CD14-positive monocyte (primary cell): ENCODE measurements at regions not wholly inside any gene's neighbourhood (a gene's known extent, or its start where the extent isn't known, plus 50 kb on each side); places are given as distances from the start of the nearest gene placed in this dataset.

Experiments
- DNase-seq, 3 donors: peaks; one replicate each; pipeline ENCODE4 v3.0.0-alpha.2; 2011 to 2022
- H2AFZ ChIP-seq: 2 replicates; pipeline ENCODE4 v1.6.0; 2012; ENCODE audit warnings: mild to moderate bottlenecking, low read depth, low read length, inconsistent platforms; ENCODE audit not compliant: insufficient read depth, poor library complexity, severe bottlenecking
- H3K27ac ChIP-seq, 2 donors: 1 replicate in 1 of 2; 2 replicates in 1 of 2; pipeline ENCODE4 v1.5.1; 2012 to 2013; ENCODE audit warnings: low read length in 2 of 2, control low read depth in 1 of 2, inconsistent platforms in 1 of 2, low read depth in 1 of 2, mild to moderate bottlenecking in 1 of 2
- H3K27me3 ChIP-seq, 2 donors: one replicate each; pipeline versions ENCODE4 v1.6.0 to v1.6.1; 2011 to 2013; ENCODE audit warnings: low read length in 2 of 2; ENCODE audit not compliant: control insufficient read depth in 2 of 2, insufficient read depth in 2 of 2
- H3K36me3 ChIP-seq, 2 donors: replicated peaks in 1 of 2; 1 replicate in 1 of 2; 2 replicates in 1 of 2; pipeline versions ENCODE4 v1.5.1 to v1.6.1; 2012 to 2013; ENCODE audit warnings: low read length in 2 of 2, control low read depth in 1 of 2, inconsistent platforms in 1 of 2, mild to moderate bottlenecking in 1 of 2; ENCODE audit not compliant: insufficient read depth in 2 of 2, control insufficient read depth in 1 of 2
- H3K4me1 ChIP-seq, 2 donors: 1 replicate in 1 of 2; 2 replicates in 1 of 2; pipeline versions ENCODE4 v1.5.1 to v1.6.1; 2012 to 2013; ENCODE audit warnings: low read length in 2 of 2, control low read depth in 1 of 2, inconsistent platforms in 1 of 2, mild to moderate bottlenecking in 1 of 2, moderate library complexity in 1 of 2; ENCODE audit not compliant: insufficient read depth in 2 of 2, control insufficient read depth in 1 of 2
- H3K4me2 ChIP-seq: replicated peaks from 2 replicates; pipeline ENCODE3; 2012; ENCODE audit warnings: low read length, moderate library complexity, mild to moderate bottlenecking; ENCODE audit not compliant: poor library complexity, severe bottlenecking; ENCODE audit errors: extremely low read depth
- H3K4me3 ChIP-seq, 3 experiments: fragments of 200-600 bp in 1 of 3; sonication (generic) in 1 of 3; replicated peaks in 1 of 3; 1 replicate in 2 of 3; 2 replicates in 1 of 3; pipeline ENCODE4 v1.5.1; 2011 to 2013; ENCODE audit warnings: low read length in 3 of 3, mild to moderate bottlenecking in 3 of 3, control low read depth in 2 of 3, low read depth in 2 of 3, inconsistent platforms in 1 of 3, moderate library complexity in 1 of 3
- H3K79me2 ChIP-seq: 2 replicates; pipeline ENCODE4 v1.6.0; 2012; ENCODE audit warnings: mild to moderate bottlenecking, control low read depth, inconsistent platforms, low read length, moderate library complexity; ENCODE audit not compliant: insufficient read depth
- H3K9ac ChIP-seq: 2 replicates; pipeline ENCODE4 v1.6.0; 2017; ENCODE audit warnings: low read length, mild to moderate bottlenecking; ENCODE audit not compliant: insufficient read depth, poor library complexity, severe bottlenecking
- H3K9me3 ChIP-seq, 2 donors: replicated peaks in 1 of 2; 1 replicate in 1 of 2; 2 replicates in 1 of 2; pipeline versions ENCODE4 v1.5.1 to v1.6.1; 2012 to 2013; ENCODE audit warnings: low read length in 2 of 2, control low read depth in 1 of 2; ENCODE audit not compliant: control insufficient read depth in 1 of 2, insufficient read depth in 1 of 2
- H4K20me1 ChIP-seq: 2 replicates; pipeline ENCODE4 v1.6.0; 2012; ENCODE audit warnings: mild to moderate bottlenecking, low read length, control low read depth, moderate library complexity; ENCODE audit not compliant: insufficient read depth
- H3K27ac Mint-ChIP-seq, 7 donors: one replicate each; pipeline ENCODE4 v1.8.0; 2020; ENCODE audit warnings: mild to moderate bottlenecking in 7 of 7, mixed read lengths in 7 of 7, moderate library complexity in 6 of 7, inconsistent platforms in 2 of 7
- H3K27me3 Mint-ChIP-seq, 3 donors: one replicate each; pipeline ENCODE4 v1.8.0; 2021 to 2022; ENCODE audit warnings: low read depth in 3 of 3, mild to moderate bottlenecking in 3 of 3, mixed read lengths in 3 of 3, moderate library complexity in 3 of 3, inconsistent platforms in 1 of 3
- H3K36me3 Mint-ChIP-seq, 2 donors: one replicate each; pipeline ENCODE4 v1.8.0; 2020; ENCODE audit warnings: mixed read lengths in 2 of 2, inconsistent platforms in 1 of 2, mild to moderate bottlenecking in 1 of 2
- H3K4me1 Mint-ChIP-seq: one replicate; pipeline ENCODE4 v1.8.0; 2020; ENCODE audit warnings: mild to moderate bottlenecking, mixed read lengths
- H3K4me3 Mint-ChIP-seq, 2 donors: one replicate each; pipeline ENCODE4 v1.8.0; 2020; ENCODE audit warnings: mild to moderate bottlenecking in 2 of 2, mixed read lengths in 2 of 2, moderate library complexity in 1 of 2
- H3K9me3 Mint-ChIP-seq, 7 donors: one replicate each; pipeline ENCODE4 v1.8.0; 2020 to 2022; ENCODE audit warnings: mixed read lengths in 7 of 7, mild to moderate bottlenecking in 6 of 7, moderate library complexity in 6 of 7, inconsistent platforms in 2 of 7
- CTCF ChIP-seq: fragments of 200-600 bp; IDR thresholded peaks from one replicate; pipeline ENCODE4 v1.8.0; 2022; ENCODE audit warnings: antibody characterized with exemption, mild to moderate bottlenecking
- WGBS: methylation state at CpG from one replicate; pipeline ENCODE4 v1.1.5; 2013; ENCODE audit warnings: missing lambda C conversion rate; ENCODE audit not compliant: insufficient coverage; 5-methylcytosine and 5-hydroxymethylcytosine counted together
- intact Hi-C, 2 donors: fragments of 100-400 bp; cut with micrococcal nuclease; formaldehyde crosslinking; loops; one replicate each; pipeline versions ENCODE4 v1.15.0 to v1.15.1; 2023

- H3K36me3 ChIP-seq = no peaks in the 10 kb centered on the region
- WGBS = 94% methylated on average over 3 of the region's 4 CpGs
- H3K36me3 Mint-ChIP-seq = no peaks in the 10 kb centered on the region
- TF ChIP-seq CTCF = no peak
- DNase-seq = no peak
- no peaks in the 10 kb centered on the region for H3K4me1 ChIP-seq
- no peak overlapping the region for H3K27ac Mint-ChIP-seq
- H3K27ac ChIP-seq = no peak overlapping the region
- no peaks in the 10 kb centered on the region for H4K20me1 ChIP-seq
- no peak overlapping the region for H2AFZ ChIP-seq
- H3K27me3 Mint-ChIP-seq = peaks cover 0 to 2% (median 0%) of the 10 kb centered on the region in 3 donors
- no peaks in the 10 kb centered on the region for H3K4me1 Mint-ChIP-seq
- H3K4me2 ChIP-seq = no peak overlapping the region
- no peak overlapping the region for H3K4me3 Mint-ChIP-seq
- H3K9me3 Mint-ChIP-seq = peaks cover 0 to 16% (median 3%) of the 10 kb centered on the region in 7 donors
- H3K27me3 ChIP-seq = no peaks in the 10 kb centered on the region
- H3K79me2 ChIP-seq = no peaks in the 10 kb centered on the region
- no peaks in the 10 kb centered on the region for H3K9me3 ChIP-seq
- H3K9ac ChIP-seq = no peak overlapping the region
- no peak overlapping the region for H3K4me3 ChIP-seq
- intact Hi-C loops = no loop called here
Observed at GRCh38 chr5:31036411-31036810, 157.1 kb upstream of the CDH6 start.

GRCh38 chr5:31033295-31033694 lies 160.2 kb upstream of the CDH6 start:
- no peak overlapping the region for H3K27ac ChIP-seq
- no peaks in the 10 kb centered on the region for H3K36me3 ChIP-seq
- H3K9me3 Mint-ChIP-seq = peaks cover 0 to 11% (median 2%) of the 10 kb centered on the region in 7 donors
- intact Hi-C loops = no loop called here
- H3K9ac ChIP-seq = no peak overlapping the region
- DNase-seq = no peak
- H3K4me2 ChIP-seq = no peak overlapping the region
- H3K4me3 Mint-ChIP-seq = no peak overlapping the region
- H3K4me3 ChIP-seq = no peak overlapping the region
- H3K4me1 ChIP-seq = no peaks in the 10 kb centered on the region
- no peaks in the 10 kb centered on the region for H3K79me2 ChIP-seq
- WGBS = no CpG with 5 or more reads among the region's 1 CpG
- TF ChIP-seq CTCF = no peak
- no peaks in the 10 kb centered on the region for H3K4me1 Mint-ChIP-seq
- peaks cover 0 to 4% of the 10 kb centered on the region in 2 donors for H3K9me3 ChIP-seq
- no peak overlapping the region for H2AFZ ChIP-seq
- no peaks in the 10 kb centered on the region for H4K20me1 ChIP-seq
- no peaks in the 10 kb centered on the region for H3K36me3 Mint-ChIP-seq
- H3K27me3 ChIP-seq = no peaks in the 10 kb centered on the region
- no peak overlapping the region for H3K27ac Mint-ChIP-seq
- H3K27me3 Mint-ChIP-seq = peaks cover 0 to 2% (median 0%) of the 10 kb centered on the region in 3 donors
